ENCODE measurements at regions not wholly inside any gene's neighbourhood (a gene's known extent, or its start where the extent isn't known, plus 50 kb on each side); places are given as distances from the start of the nearest gene placed in this dataset.
"Not testable (repeated sequence)": the region's sequence is repeated elsewhere in the genome, so short reads cannot be mapped to it uniquely, and the experiment has no call there.

DNA sequence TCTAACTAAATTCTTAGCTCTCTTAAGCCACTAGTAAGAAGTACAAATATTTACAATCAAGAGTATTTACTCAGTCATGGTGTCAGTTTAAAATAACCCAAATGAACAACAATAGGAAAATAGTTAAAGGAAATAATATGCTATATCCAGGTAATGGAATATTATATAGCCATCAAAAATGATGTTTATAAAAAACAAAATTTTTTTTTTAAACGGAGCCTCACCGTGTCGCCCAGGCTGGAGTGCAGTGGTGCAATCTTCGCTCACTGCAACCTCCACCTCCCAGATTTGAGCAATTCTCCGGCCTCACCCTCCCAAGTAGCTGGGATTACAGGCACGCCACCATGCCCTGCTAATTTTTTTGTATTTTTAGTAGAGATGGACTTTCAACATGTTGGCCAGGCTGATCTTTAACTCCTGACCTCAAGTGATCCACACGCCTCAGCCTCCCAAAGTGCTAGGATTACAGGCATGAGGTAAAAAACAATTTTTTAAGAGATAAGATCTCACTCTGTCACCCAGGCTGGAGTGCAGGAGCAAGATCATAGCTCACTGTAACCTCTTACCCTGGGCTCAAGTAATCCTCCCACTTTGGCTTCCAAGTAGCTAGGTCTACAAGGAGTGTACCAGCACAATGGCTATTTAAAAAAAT, 132.5 kb downstream of the NOC3L start:
- DNase-seq, result no peak

DNA sequence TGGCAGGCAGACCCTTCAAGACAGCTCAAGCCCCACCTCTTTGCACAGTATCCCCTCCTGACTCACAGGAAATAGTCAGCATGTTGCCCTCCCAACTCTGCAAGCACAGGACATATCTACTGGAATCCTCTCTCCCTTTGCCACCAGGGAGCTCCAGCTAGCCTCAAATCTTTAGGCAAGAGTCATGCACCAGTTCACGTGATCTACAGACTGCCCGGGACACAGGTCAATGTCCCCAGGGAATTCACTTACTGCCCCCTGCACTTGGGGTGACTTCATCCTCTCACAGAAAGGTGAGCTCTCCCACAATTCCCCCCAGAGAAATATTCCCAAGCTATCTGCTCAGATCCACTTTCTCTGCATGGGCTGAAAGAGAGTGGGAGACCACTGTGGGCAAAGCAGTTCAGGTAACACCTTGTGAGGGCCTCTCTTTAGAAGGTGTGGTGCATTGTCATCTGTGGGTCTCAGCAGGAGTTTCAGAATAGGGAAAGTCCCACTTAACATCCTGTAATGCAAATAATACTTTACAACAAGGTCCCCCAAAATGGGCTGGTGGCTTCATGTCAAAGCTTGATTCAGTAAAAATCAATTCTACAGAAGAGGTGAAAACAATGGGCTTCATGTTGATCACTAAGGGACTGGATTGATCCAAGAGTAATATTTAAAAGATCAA, 129.9 kb downstream of the NOC3L start:
- no peak for DNase-seq

DNA sequence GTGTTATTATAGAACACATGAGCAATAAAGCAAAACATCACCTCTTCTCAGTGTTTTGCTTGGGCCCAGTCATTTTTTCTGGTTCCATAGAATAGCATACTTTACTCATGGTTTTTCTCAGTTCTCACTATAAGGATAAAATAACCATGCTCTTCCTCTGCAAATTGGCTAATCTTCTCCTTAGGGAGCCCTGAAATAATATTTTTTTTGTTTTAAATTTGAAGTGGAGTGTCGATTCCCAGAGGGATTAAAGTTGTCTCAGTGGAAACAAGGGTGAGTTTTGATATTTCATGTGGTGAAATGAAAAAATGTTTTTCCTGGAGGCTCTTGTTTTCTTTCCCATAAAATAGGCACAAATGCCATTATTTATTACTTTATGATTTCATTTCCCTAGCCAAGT, 127.3 kb downstream of the NOC3L start:
- no peak for DNase-seq

DNA sequence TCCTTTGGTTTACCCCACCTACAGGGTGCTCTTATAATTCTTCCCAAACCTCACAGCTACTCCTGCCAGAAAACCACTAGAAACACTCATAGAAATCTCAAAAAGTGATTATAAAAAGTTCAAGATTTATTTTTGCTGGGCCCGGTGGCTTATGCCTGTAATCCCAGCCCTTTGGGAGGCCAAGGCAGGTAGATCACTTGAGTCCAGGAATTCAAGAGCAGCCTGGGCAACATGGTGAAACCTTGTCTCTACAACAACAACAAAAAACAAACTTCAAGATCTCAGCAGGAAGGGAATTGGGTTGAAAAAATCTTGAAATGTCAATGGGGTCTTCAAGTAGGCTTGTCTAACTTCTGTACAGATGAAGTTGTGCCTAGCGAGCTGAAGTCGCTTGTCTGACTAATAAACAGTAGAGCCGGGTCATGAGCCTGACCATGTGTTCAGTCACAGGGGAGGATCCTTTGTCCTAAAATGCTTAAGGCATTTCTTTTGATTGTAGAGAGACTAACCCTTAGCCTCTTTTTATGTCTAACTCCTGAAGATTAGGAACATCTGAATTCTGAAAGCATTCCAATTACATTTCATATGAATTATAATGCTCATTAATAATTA, 124.6 kb downstream of the NOC3L start:
- no peak for DNase-seq

DNA sequence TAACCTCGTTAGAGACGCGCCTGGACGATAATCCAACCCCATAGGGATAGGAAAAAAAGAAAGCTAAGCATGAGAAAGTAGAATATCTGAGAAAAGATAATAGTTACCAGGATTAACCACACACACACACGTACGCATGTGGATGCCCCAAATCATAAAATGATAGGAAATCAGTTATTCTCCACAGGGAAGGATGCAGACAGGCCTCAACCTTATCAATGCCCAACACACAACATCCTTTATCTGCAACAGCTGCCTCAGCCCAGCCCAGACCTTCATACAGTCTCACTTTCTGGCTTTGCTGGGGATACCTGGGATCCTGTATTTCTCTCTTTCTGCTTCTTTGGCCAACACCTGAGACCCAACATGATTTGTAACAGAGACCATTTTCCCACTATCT, 123.0 kb downstream of the NOC3L start:
- no peak for DNase-seq

DNA sequence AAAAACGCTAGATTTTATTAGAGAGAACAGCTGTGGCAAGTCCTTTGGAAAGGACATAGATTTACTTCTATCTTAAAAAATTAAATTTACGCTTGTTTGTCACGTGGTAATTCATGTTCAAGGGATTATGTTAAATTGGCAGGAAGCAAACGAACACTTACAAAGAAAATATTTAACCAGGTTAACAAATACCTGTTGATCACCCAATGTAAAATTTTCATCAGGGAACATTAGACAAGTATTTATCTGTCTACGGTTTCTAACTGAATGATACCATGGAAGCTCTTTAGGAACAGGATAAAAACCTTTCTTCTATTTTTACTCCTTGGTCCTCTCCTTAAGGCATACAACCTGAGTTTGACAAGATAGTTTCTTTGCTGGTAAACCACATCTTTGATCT, 122.2 kb downstream of the NOC3L start:
- no peak for DNase-seq

DNA sequence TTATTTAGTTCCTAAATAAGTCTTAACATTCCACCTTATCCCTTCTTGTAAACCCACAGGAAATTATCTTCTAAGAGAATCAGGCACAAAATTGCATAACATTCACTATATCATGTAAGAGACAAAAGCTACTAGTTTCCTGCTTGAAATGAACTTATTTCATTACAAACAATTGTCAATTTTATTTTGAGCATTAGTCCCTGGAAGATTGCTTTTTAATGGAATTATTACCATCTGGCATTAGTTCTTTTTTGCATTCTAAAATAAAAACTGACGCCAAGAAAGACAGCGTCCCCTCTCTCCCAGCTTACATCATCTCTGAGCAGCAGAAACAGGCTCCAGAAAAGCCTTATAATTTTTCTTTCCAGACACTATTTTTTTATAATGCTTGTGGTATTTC, 121.8 kb downstream of the NOC3L start:
- DNase-seq, result no peak

DNA sequence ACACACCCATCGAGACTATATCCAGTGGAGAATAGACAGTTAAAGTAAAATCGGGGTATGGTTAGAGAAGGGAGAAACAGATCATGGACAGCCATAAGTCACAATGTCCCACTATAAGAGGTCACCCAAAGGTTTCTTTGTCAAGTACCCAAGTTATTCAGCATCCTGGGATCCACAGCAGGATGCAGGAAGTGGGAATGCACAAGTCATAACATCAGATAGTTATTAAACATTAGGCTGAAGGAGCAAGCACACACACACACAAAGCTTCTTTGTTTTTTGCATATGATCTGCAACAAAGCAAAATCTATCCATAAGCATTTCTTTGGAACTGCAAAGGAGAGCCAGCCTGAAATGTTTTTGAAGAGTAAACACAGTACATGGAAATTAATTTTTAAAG, 111.6 kb downstream of the NOC3L start:
- no peak for DNase-seq

DNA sequence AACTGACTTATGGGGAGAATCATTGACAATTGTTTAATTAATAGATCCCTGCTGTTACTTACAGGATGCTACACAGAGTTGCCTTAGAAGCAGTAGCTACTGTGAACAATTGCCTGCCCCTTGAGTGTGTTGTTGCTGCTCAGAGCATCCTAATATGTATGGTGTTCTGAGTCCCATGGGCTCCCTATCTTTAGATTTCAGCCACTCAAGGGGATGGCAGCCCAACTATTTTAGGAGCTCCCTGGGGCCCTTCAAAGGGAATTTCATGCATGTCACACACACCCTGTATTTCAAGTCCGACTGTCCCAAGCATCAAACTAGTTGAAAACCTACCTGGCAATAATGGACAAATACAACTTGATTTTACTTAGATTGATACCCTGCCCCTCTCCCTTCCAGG, 111.2 kb downstream of the NOC3L start:
- no peak for DNase-seq

DNA sequence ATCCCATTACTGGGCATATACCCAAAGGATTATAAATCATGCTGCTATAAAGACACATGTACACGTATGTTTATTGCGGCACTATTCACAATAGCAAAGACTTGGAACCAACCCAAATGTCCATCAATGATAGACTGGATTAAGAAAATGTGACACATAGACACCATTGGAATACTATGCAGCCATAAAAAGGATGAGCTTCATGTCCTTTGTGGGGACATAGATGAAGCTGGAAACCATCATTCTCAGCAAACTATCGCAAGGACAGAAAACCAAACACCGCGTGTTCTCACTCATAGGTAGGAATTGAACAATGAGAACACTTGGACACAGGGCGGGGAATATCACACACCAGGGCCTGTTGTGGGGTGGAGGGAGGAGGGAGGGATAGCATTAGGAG, 105.3 kb downstream of the NOC3L start:
- DNase-seq, result not testable (repeated sequence)

DNA sequence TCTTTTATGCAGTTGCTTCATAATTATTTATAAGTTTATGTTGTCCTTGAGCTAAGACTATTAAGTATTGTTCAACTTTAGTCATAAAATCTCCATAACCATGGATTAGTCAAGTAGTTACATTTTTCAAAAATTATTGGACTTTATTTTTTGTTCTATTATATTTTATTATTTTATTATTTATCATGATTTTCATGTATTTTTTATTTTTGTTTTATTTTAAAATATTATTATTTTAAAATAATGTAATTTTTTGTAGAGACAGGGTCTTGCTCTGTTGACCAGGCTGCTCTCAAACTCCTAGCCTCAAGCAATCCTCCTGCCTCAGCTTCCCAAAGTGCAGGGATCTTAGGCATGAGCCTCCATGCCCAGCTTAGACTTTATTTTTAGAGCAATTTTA, 102.3 kb downstream of the NOC3L start:
- no peak for DNase-seq

DNA sequence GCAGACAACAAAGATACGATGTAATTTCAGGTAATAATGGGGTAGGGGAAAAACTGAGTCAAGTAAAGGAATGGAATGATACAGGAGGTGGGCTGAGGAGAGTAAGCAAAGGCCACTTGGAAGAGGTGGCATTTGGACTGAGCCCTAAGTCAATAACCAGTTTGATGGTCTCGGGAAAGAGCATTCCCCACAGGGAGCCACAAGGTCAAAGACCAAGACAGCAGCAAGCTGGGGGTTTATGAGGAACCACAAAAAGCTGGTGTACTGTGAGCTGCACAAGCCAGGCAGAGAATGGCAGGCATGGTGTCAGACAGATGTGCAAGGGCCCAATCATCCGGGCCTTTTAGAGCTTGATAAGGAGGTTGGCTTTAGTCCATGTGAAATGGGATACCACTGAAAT, 98.7 kb downstream of the NOC3L start:
- no peak for DNase-seq

DNA sequence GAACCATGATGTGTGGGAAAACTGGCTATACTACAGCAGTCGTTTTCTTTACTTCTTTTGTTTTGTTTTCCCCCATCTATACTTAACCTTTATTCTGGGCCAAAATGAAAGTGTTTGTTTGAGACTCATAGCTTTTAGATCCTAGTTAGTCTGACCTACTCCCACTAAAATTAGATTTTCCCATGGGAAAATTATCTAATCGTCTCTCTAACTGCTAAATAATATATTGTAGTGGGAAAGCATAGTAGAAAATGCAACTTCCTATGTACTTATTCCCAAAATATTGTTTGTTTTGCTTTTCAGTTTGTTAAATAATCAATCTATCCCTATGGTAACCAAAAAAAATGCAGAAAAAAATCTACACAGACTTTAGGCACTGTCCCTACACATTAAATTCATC, 96.6 kb downstream of the NOC3L start:
- no peak for DNase-seq

DNA sequence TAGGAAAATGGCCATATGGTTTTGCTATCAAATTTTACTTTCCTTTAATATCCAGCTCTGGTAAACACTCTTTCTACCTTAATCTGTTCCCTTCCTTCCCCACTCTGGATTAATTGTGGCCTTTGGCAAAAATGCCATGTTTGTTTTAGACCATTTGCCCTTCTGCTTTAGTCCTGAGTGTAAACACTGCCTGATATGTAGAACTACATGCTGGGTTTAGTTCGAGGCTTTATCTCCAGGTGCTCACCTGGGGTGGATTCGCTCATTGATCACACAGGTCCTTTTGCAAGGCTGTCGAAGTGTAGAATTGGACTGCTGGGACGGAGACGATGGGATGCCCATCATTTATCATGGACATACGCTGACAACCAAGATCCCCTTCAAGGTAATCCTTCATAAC, 94.1 kb downstream of the NOC3L start:
- DNase-seq, result no peak

DNA sequence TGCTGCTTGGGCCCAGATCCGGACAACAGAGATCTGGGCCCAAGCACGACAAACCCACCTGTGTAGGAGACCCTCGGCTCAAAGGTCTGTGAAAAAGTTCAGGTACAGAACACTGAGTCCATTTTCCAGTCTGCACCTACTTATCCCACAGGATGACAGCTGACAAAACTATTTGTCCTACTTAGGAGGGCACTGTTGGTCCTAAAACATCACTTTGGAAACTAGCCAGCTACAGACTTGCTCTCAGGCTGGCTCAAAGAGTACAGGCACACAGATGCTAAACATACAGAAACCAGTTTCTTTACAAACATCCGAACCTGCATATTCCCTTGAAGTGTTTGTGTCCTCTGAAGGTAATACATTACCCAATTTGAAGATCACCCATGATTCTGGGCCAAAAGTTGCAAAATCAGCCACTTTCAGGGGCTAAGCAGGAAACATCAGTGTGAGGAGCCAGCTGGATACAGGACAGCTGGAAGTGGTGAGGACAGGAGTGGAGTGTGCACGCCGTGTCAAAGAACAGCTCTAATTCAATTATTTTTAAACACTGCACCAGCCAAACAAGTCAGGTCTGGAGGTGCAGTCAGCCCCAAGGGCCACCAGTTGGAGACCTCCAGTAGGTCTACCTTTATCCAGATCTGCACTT, 88.5 kb downstream of the NOC3L start:
- no peak for DNase-seq

DNA sequence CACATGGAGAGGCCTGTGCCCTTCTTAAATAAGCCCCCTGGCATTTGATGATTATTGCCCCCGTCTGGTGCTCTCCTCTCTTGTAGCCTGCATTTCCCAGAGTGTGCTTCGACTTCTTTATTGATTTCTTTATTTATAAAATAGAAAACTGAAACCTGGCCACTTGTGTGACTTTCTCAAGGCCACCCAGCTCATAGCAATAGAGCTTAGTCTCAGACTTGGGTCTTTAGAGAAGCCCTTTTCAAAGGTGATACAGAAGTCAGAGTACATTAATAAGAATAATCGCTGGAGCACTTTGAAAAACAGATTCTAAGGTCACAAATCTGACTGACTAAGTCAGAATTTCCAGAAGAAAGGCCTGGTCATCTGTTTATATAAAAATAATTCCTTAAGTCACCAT, 86.6 kb downstream of the NOC3L start:
- DNase-seq, result no peak

DNA sequence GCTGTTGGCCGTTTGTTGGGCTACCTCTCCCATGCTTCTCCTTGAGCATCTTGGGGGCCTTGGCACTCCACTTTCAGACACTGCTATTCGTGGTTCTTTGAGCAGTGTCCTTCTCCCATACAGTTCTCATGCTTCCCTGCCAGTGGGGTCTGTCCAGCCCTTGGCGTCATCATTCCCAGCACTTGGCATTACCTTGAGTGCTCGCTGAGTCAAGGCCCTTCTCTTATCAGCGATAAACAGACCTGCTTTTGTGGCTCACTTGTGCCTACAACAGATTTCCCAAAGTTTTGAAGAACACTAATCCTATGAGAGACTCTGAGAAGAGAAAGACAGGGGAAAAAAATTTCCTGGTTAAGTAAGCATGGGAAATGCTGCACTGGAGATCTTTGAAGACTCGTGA, 85.3 kb downstream of the NOC3L start:
- DNase-seq, result no peak

DNA sequence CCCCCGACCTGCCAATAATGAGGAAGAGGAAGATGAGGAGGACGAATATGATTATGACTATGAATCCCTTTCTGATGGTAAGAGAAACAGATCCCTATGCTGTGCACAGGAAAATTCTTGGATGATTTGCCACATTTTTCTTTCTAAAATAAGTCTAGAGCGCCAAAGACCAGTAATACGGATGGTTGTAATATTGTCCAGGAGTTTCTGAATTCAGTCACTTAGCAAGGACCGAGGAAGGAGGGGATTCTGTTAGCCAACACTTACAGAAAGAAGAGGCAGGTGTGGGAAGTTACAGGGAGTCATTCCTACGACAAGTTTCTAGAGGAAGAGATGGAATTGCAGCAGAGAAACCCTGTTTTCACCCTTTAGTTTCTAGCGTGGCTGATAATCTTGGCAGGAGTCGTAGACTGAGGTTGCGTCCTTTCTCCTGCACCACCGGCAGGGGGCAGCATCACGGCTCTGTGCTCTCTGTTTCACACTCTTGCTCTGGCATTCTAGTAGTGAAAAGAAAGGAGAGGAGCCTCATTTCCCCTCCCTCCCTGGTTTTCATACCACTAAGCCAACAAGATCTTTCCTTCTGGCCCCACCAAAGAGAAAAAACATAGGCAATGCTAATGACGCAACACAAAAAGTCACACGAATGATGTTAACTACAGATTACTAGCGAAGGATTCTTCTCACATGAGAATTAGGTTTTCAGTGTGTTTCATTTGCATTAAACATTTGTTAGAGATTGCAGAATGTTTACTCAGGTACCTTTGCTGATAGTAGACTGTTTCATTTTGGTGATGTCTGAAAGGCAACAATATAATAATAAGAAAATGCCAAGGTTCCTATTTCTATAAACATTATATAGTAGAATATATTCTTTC, 82.7 kb downstream of the NOC3L start:
- no peak for DNase-seq

DNA sequence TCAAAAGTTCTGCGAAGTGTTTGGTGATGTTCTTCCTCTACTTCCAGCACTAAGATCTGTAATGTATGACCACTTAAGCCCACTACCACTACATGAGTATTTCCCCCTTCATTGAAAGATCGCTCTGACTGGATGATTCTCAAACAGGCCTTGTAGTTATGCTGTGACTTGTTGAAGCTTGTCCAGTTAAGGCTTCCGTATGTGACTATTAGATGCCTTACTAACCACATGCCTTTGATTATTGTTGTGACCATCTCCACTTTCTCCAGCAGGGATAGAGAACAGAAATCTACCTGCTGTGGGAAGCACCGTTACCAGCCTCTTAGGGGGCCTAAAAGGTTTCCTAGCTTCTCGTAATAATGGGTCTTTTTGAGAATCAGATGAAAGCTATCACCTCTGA, 81.1 kb downstream of the NOC3L start:
- no peak for DNase-seq

DNA sequence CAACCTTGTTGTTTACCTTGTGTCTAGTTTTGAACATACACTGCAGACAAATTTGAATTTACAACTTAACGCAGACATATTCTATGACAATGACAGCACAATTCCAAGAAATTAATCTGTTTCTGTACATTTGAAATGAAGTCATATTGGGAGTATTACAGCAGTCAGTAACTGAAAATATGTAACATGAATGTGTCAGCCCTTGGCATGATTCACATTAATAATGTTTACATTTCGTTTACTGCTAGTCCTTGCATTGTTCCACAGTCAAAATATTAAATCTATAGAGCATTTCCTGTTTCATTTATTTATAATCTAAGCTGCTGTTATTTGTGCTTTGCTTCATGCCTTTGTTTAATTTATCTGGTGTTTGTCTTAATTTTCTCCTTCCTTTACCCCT, 80.4 kb downstream of the NOC3L start:
- no peak for DNase-seq

Measured in occipital lobe (tissue), 1 donor.